ENCODE measurements at regions not wholly inside any gene's neighbourhood (a gene's known extent, or its start where the extent isn't known, plus 50 kb on each side); places are given as distances from the start of the nearest gene placed in this dataset.

DNA sequence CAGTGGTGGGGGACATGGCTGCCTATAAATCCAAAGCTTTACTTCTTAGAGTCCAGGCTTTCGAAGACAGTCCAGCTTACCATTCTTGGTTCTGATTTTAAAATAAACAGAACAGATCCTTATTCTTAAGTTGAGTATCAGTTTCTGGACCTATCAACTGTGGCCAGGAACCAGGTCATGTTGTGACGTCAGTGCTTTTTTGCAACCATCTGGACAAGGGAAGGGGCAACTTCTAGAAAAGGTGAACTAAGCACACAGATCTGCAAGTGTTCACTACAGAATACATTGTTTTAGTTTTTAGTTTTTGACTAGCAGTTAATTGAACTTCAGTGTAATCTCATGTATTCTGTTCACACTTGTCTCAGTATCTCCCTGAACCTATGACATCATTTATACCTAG, 326.0 kb upstream of the MGAT5 start:
- ATAC-seq: no peak
- no peak for DNase-seq
- H3K27me3 ChIP-seq: no peaks in the 10 kb centered on the region
- intact Hi-C loops (cut with DNase I): no loop called here
- H3K4me1 ChIP-seq: no peaks in the 10 kb centered on the region
- H3K9me3 ChIP-seq: no peaks in the 10 kb centered on the region
- TF ChIP-seq POLR2A (IDR thresholded peaks at IDR 0.05): no peak
- TF ChIP-seq, protein P1, sequence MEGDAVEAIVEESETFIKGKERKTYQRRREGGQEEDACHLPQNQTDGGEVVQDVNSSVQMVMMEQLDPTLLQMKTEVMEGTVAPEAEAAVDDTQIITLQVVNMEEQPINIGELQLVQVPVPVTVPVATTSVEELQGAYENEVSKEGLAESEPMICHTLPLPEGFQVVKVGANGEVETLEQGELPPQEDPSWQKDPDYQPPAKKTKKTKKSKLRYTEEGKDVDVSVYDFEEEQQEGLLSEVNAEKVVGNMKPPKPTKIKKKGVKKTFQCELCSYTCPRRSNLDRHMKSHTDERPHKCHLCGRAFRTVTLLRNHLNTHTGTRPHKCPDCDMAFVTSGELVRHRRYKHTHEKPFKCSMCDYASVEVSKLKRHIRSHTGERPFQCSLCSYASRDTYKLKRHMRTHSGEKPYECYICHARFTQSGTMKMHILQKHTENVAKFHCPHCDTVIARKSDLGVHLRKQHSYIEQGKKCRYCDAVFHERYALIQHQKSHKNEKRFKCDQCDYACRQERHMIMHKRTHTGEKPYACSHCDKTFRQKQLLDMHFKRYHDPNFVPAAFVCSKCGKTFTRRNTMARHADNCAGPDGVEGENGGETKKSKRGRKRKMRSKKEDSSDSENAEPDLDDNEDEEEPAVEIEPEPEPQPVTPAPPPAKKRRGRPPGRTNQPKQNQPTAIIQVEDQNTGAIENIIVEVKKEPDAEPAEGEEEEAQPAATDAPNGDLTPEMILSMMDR (IDR thresholded peaks at IDR 0.05): no peak
- no peak overlapping the region for H3K4me3 ChIP-seq
- 70% methylated on average over 2 of the region's 2 CpGs for WGBS (ENCODE audit: insufficient coverage, low coverage, low lambda C conversion rate, missing lambda C conversion rate)
- no peaks in the 10 kb centered on the region for H3K36me3 ChIP-seq
- H3K27ac ChIP-seq: no peak overlapping the region

DNA sequence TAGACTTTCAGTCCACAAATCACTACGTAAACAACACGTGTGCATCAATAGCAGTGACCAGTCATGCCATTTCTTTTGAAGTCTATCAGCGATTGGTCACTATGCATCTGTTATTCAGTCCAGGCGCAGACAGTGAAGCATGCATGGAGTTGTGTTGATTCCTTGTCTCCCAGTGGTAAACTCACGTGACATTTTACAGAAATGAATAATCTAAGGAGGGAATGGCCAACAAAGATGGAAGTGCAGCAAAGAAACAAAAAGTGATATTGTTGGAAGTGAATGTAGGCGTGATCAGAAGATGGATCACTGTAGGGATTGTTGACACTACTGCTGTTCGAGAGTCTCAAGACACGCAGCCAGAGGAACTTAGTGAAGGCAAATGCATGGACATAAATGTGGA, 317.8 kb upstream of the MGAT5 start:
- WGBS (ENCODE audit: insufficient coverage, low coverage, low lambda C conversion rate, missing lambda C conversion rate): 56% methylated on average over 8 of the region's 8 CpGs
- no peaks in the 10 kb centered on the region for H3K4me1 ChIP-seq
- no peak for TF ChIP-seq POLR2A (IDR thresholded peaks at IDR 0.05)
- TF ChIP-seq, protein P1 (IDR thresholded peaks at IDR 0.05): no peak
- ATAC-seq (no peak), DNase-seq (no peak)
- H3K9me3 ChIP-seq: no peaks in the 10 kb centered on the region
- intact Hi-C loops (cut with DNase I): no loop called here
- H3K36me3 ChIP-seq: no peaks in the 10 kb centered on the region
- H3K4me3 ChIP-seq: no peak overlapping the region
- no peak overlapping the region for H3K27ac ChIP-seq
- no peaks in the 10 kb centered on the region for H3K27me3 ChIP-seq

DNA sequence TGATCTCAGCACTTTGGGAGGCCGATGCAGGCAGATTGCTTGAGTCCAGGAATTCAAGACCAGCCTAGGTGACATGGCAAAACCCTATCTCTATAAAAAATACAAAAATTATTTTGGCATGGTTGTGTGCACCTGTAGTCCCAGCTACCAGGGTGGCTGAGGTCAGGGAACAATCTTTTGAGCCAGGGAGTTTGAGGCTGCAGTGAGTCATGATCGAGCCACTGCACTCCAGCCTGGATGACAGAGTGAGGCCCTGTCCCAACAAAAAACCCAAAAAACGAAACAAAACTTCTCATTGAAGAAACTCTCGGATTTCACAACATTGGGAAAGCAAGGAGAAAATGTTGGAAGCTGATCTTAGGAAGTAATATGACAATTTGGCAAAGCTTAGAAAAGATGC, 317.3 kb upstream of the MGAT5 start:
- no peaks in the 10 kb centered on the region for H3K9me3 ChIP-seq
- no peak for ATAC-seq

DNA sequence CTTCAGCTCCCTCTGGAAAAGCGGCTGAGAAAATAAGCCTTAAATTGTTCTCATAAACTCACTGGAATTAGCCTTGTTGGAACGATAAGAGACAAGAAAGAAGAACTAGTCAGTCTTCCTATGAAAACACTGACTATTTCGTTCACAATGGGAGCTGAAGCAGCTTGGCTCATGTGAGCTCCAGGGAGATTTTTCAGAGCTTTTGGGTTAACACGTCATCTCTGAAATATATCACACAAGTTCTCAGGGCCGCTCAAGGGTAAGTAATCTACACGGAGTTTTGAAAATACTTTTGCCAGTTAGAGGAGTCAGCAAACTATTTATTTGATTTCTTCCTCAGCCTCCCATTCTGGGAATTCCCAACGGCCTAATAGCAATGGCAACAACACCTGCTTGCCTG, 316.2 kb upstream of the MGAT5 start:
- Histone ChIP-seq H3K27me3 (no peaks in the 10 kb centered on the region), H3K9me3 (no peaks in the 10 kb centered on the region), H3K36me3 (no peaks in the 10 kb centered on the region), H3K27ac (no peak overlapping the region), H3K4me1 (no peaks in the 10 kb centered on the region), H3K4me3 (no peak overlapping the region)
- TF ChIP-seq POLR2A (IDR thresholded peaks at IDR 0.05): no peak
- TF ChIP-seq, protein P1 (IDR thresholded peaks at IDR 0.05): no peak
- ATAC-seq: no peak
- DNase-seq: no peak
- intact Hi-C loops (cut with DNase I): no loop called here
- WGBS (ENCODE audit: insufficient coverage, low coverage, low lambda C conversion rate, missing lambda C conversion rate): 56% methylated on average over 4 of the region's 7 CpGs

More for the DNA sequence above, 317.3 kb upstream of the MGAT5 start:
- Histone ChIP-seq H3K36me3 (no peaks in the 10 kb centered on the region), H3K4me1 (no peaks in the 10 kb centered on the region), H3K27ac (no peak overlapping the region), H3K27me3 (no peaks in the 10 kb centered on the region), H3K4me3 (no peak overlapping the region)
- TF ChIP-seq, protein P1 (IDR thresholded peaks at IDR 0.05): no peak
- no peak for TF ChIP-seq POLR2A (IDR thresholded peaks at IDR 0.05)
- intact Hi-C loops (cut with DNase I): no loop called here
- no peak for DNase-seq
- 57% methylated on average over 4 of the region's 4 CpGs for WGBS (ENCODE audit: insufficient coverage, low coverage, low lambda C conversion rate, missing lambda C conversion rate)

DNA sequence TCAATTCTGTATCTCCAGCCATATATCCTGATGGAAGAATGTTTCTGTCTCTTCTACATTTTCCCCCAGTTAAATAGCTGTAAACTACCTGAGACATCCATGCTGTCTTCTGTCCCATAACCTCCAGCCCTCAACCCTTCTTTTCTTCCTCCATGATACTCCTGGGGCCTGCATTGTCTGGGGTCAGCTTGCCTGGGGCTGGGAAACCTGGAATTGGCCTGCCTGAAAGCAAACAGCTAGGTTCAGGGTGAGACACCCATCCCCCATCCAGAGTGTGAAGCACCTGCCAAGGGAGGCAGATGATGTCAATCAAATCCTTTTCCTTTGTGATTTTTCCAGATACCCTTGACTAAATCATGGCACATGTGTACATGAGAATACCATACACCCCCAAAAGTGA, 313.7 kb upstream of the MGAT5 start:
- intact Hi-C loops (cut with DNase I): no loop called here
- Histone ChIP-seq H3K27me3 (no peaks in the 10 kb centered on the region), H3K4me1 (no peaks in the 10 kb centered on the region), H3K4me3 (no peak overlapping the region), H3K36me3 (no peaks in the 10 kb centered on the region), H3K27ac (no peak overlapping the region), H3K9me3 (no peaks in the 10 kb centered on the region)
- ATAC-seq: no peak
- TF ChIP-seq, protein P1 (IDR thresholded peaks at IDR 0.05): no peak
- no peak for TF ChIP-seq POLR2A (IDR thresholded peaks at IDR 0.05)
- DNase-seq: no peak

Data from right lobe of liver (tissue), 6 donors.